ENCODE measurements at regions not wholly inside any gene's neighbourhood (a gene's known extent, or its start where the extent isn't known, plus 50 kb on each side); places are given as distances from the start of the nearest gene placed in this dataset.

- no peak overlapping the region for H3K27ac Mint-ChIP-seq
- H3K9me3 Mint-ChIP-seq (ENCODE audit: low read depth), result peaks cover 5% of the 10 kb centered on the region
- H3K27me3 Mint-ChIP-seq, result no peaks in the 10 kb centered on the region
- intact Hi-C loops (cut with DNase I, micrococcal nuclease), result no loop called here
- H3K36me3 Mint-ChIP-seq (ENCODE audit: low read depth), result no peaks in the 10 kb centered on the region
- ChIA-PET CTCF (interaction anchor here (0.6 kb wide), 1 partner anchor 941 kb away, joined by 5 read pairs; no protein-coding TSS in a partner anchor), POLR2A (no interaction called here)
- ATAC-seq, result no peak
- no peak for DNase-seq
- no peak overlapping the region for H3K4me3 Mint-ChIP-seq
- no peaks in the 10 kb centered on the region for H3K4me1 Mint-ChIP-seq
These were observed 1788.0 kb upstream of the NUDT12 start for GRCh38 chr5:105350486-105351140.

- H3K27ac Mint-ChIP-seq, result no peak overlapping the region
- CTCF ChIA-PET, result no interaction called here
These were observed 1769.0 kb upstream of the NUDT12 start for GRCh38 chr5:105331558-105331957.

GRCh38 chr5:105330185-105330584, 1767.6 kb upstream of the NUDT12 start:
- no peaks in the 10 kb centered on the region for H3K4me1 Mint-ChIP-seq
- POLR2A ChIA-PET, result no interaction called here
- no peak overlapping the region for H3K27ac Mint-ChIP-seq
- H3K27me3 Mint-ChIP-seq, result no peaks in the 10 kb centered on the region
- intact Hi-C loops (cut with DNase I, micrococcal nuclease), result no loop called here
- DNase-seq (no peak), ATAC-seq (no peak)
- no peaks in the 10 kb centered on the region for H3K36me3 Mint-ChIP-seq (ENCODE audit: low read depth)
- H3K9me3 Mint-ChIP-seq (ENCODE audit: low read depth), result peaks cover 8% of the 10 kb centered on the region
- no peak overlapping the region for H3K4me3 Mint-ChIP-seq
- CTCF ChIA-PET, result no interaction called here

More at GRCh38 chr5:105331558-105331957, 1769.0 kb upstream of the NUDT12 start:
- ATAC-seq (no peak), DNase-seq (no peak)
- Mint-ChIP-seq H3K4me1 (no peaks in the 10 kb centered on the region), H3K36me3 (ENCODE audit: low read depth) (no peaks in the 10 kb centered on the region), H3K27me3 (no peaks in the 10 kb centered on the region), H3K9me3 (ENCODE audit: low read depth) (peaks cover 11% of the 10 kb centered on the region), H3K4me3 (no peak overlapping the region)
- POLR2A ChIA-PET, result no interaction called here
- intact Hi-C loops (cut with DNase I, micrococcal nuclease), result no loop called here

GRCh38 chr5:105304859-105305258, 1742.3 kb upstream of the NUDT12 start:
- DNase-seq (no peak), ATAC-seq (no peak)
- H3K27me3 Mint-ChIP-seq, result no peaks in the 10 kb centered on the region
- H3K36me3 Mint-ChIP-seq (ENCODE audit: low read depth), result no peaks in the 10 kb centered on the region
- H3K27ac Mint-ChIP-seq, result no peak overlapping the region
- intact Hi-C loops (cut with DNase I, micrococcal nuclease), result no loop called here
- ChIA-PET CTCF (no interaction called here), POLR2A (no interaction called here)
- no peaks in the 10 kb centered on the region for H3K4me1 Mint-ChIP-seq
- no peak overlapping the region for H3K4me3 Mint-ChIP-seq
- peaks cover 5% of the 10 kb centered on the region for H3K9me3 Mint-ChIP-seq (ENCODE audit: low read depth)

- no peaks in the 10 kb centered on the region for H3K27me3 Mint-ChIP-seq
- DNase-seq (no peak), ATAC-seq (no peak)
- peaks cover 5% of the 10 kb centered on the region for H3K9me3 Mint-ChIP-seq (ENCODE audit: low read depth)
- H3K27ac Mint-ChIP-seq, result no peak overlapping the region
- CTCF ChIA-PET, result interaction anchor here (0.7 kb wide), 1 partner anchor 65 kb away, joined by 3 read pairs; no protein-coding TSS in a partner anchor
- POLR2A ChIA-PET, result no interaction called here
- no peaks in the 10 kb centered on the region for H3K36me3 Mint-ChIP-seq (ENCODE audit: low read depth)
- no peak overlapping the region for H3K4me3 Mint-ChIP-seq
- H3K4me1 Mint-ChIP-seq, result no peaks in the 10 kb centered on the region
- intact Hi-C loops (cut with DNase I, micrococcal nuclease), result no loop called here
These were observed 1726.4 kb upstream of the NUDT12 start for GRCh38 chr5:105288946-105289345.

- Mint-ChIP-seq H3K27me3 (no peaks in the 10 kb centered on the region), H3K27ac (no peak overlapping the region), H3K4me3 (no peak overlapping the region), H3K4me1 (no peaks in the 10 kb centered on the region), H3K9me3 (ENCODE audit: low read depth) (peaks cover 5% of the 10 kb centered on the region), H3K36me3 (ENCODE audit: low read depth) (no peaks in the 10 kb centered on the region)
- ChIA-PET POLR2A (no interaction called here), CTCF (no interaction called here)
- ATAC-seq (no peak), DNase-seq (no peak)
- intact Hi-C loops (cut with DNase I, micrococcal nuclease), result no loop called here
These were observed 1720.5 kb upstream of the NUDT12 start for GRCh38 chr5:105283134-105283533.

- DNase-seq, result no peak
- H3K36me3 Mint-ChIP-seq (ENCODE audit: low read depth), result no peaks in the 10 kb centered on the region
- CTCF ChIA-PET, result no interaction called here
- H3K27ac Mint-ChIP-seq, result no peak overlapping the region
- H3K4me1 Mint-ChIP-seq, result no peaks in the 10 kb centered on the region
- no peak overlapping the region for H3K4me3 Mint-ChIP-seq
- H3K27me3 Mint-ChIP-seq, result no peaks in the 10 kb centered on the region
- intact Hi-C loops (cut with DNase I, micrococcal nuclease), result no loop called here
- no peak for ATAC-seq
- POLR2A ChIA-PET, result no interaction called here
- peaks cover 8% of the 10 kb centered on the region for H3K9me3 Mint-ChIP-seq (ENCODE audit: low read depth)
These were observed 1711.5 kb upstream of the NUDT12 start for GRCh38 chr5:105274079-105274478.

GRCh38 chr5:105263515-105263914, 1700.9 kb upstream of the NUDT12 start:
- POLR2A ChIA-PET, result no interaction called here
- DNase-seq (no peak), ATAC-seq (no peak)
- Mint-ChIP-seq H3K27ac (no peak overlapping the region), H3K4me1 (no peaks in the 10 kb centered on the region), H3K36me3 (ENCODE audit: low read depth) (no peaks in the 10 kb centered on the region), H3K27me3 (no peaks in the 10 kb centered on the region), H3K9me3 (ENCODE audit: low read depth) (peaks cover 10% of the 10 kb centered on the region), H3K4me3 (no peak overlapping the region)
- intact Hi-C loops (cut with DNase I, micrococcal nuclease), result no loop called here
- CTCF ChIA-PET, result interaction anchor here (1.1 kb wide), 1 partner anchor 14 kb away, joined by 3 read pairs; no protein-coding TSS in a partner anchor

- ChIA-PET POLR2A (no interaction called here), CTCF (no interaction called here)
- Mint-ChIP-seq H3K27ac (no peak overlapping the region), H3K4me3 (no peak overlapping the region), H3K4me1 (no peaks in the 10 kb centered on the region), H3K27me3 (no peaks in the 10 kb centered on the region), H3K36me3 (ENCODE audit: low read depth) (no peaks in the 10 kb centered on the region), H3K9me3 (ENCODE audit: low read depth) (peaks cover 7% of the 10 kb centered on the region)
- DNase-seq (no peak), ATAC-seq (no peak)
- intact Hi-C loops (cut with DNase I, micrococcal nuclease), result no loop called here
These were observed 1697.1 kb upstream of the NUDT12 start for GRCh38 chr5:105259581-105260217.

- ChIA-PET POLR2A (no interaction called here), CTCF (no interaction called here)
- intact Hi-C loops (cut with DNase I, micrococcal nuclease), result no loop called here
- Mint-ChIP-seq H3K4me1 (no peaks in the 10 kb centered on the region), H3K9me3 (ENCODE audit: low read depth) (peaks cover 2% of the 10 kb centered on the region), H3K4me3 (no peak overlapping the region), H3K27me3 (no peaks in the 10 kb centered on the region), H3K27ac (no peak overlapping the region), H3K36me3 (ENCODE audit: low read depth) (no peaks in the 10 kb centered on the region)
- ATAC-seq (no peak), DNase-seq (no peak)
These were observed 1676.0 kb upstream of the NUDT12 start for GRCh38 chr5:105238561-105238960.

GRCh38 chr5:105230516-105231157, 1668.0 kb upstream of the NUDT12 start:
- ChIA-PET CTCF (interaction anchor here (1.3 kb wide), 1 partner anchor 12 kb away, joined by 4 read pairs; no protein-coding TSS in a partner anchor), POLR2A (no interaction called here)
- H3K4me3 Mint-ChIP-seq, result no peak overlapping the region
- peaks cover 8% of the 10 kb centered on the region for H3K9me3 Mint-ChIP-seq (ENCODE audit: low read depth)
- H3K4me1 Mint-ChIP-seq, result no peaks in the 10 kb centered on the region
- intact Hi-C loops (cut with DNase I, micrococcal nuclease), result no loop called here
- ATAC-seq (no peak), DNase-seq (no peak)
- H3K36me3 Mint-ChIP-seq (ENCODE audit: low read depth), result no peaks in the 10 kb centered on the region
- H3K27me3 Mint-ChIP-seq, result no peaks in the 10 kb centered on the region
- H3K27ac Mint-ChIP-seq, result no peak overlapping the region

GRCh38 chr5:105218018-105218417, 1655.4 kb upstream of the NUDT12 start:
- no peaks in the 10 kb centered on the region for H3K27me3 Mint-ChIP-seq
- no peaks in the 10 kb centered on the region for H3K4me1 Mint-ChIP-seq
- POLR2A ChIA-PET, result no interaction called here

More at GRCh38 chr5:105218018-105218417, 1655.4 kb upstream of the NUDT12 start:
- Mint-ChIP-seq H3K36me3 (ENCODE audit: low read depth) (no peaks in the 10 kb centered on the region), H3K9me3 (ENCODE audit: low read depth) (peaks cover 4% of the 10 kb centered on the region), H3K4me3 (no peak overlapping the region), H3K27ac (no peak overlapping the region)
- intact Hi-C loops (cut with DNase I, micrococcal nuclease), result no loop called here
- CTCF ChIA-PET, result no interaction called here
- DNase-seq (no peak), ATAC-seq (no peak)
